Activated T-cell treated with anti-CD3 and anti-CD28 coated beads, Interleukin-2, amount 50 U/mL, for 72 hours (primary cell): ENCODE measurements at regions not wholly inside any gene's neighbourhood (a gene's known extent, or its start where the extent isn't known, plus 50 kb on each side); places are given as distances from the start of the nearest gene placed in this dataset.

Experiments
- ATAC-seq, 2 donors: fragments of 150-1000 bp; cut with Tn5 transposase; replicated peaks in 1 of 2; 2 replicates each; pipeline ENCODE4 v1.10.0; 2021; ENCODE audit warnings: moderate library complexity in 2 of 2, mild to moderate bottlenecking in 1 of 2
- DNase-seq, 2 donors: peaks; one replicate each; pipeline ENCODE4 v3.0.0; 2021 to 2022; ENCODE audit warnings: mixed read lengths in 1 of 2
- H3K27ac Mint-ChIP-seq: one replicate; pipeline ENCODE4 v1.8.0; 2022; ENCODE audit warnings: mild to moderate bottlenecking, moderate library complexity, mixed read lengths
- H3K27me3 Mint-ChIP-seq: one replicate; pipeline ENCODE4 v1.8.0; 2022; ENCODE audit warnings: low read depth, mixed read lengths
- H3K36me3 Mint-ChIP-seq, 2 donors: one replicate each; pipeline ENCODE4 v1.8.0; 2022; ENCODE audit warnings: mixed read lengths in 2 of 2, mild to moderate bottlenecking in 1 of 2; ENCODE audit not compliant: insufficient read depth in 2 of 2
- H3K4me1 Mint-ChIP-seq: one replicate; pipeline ENCODE4 v1.8.0; 2022; ENCODE audit warnings: low read depth, mixed read lengths
- H3K4me3 Mint-ChIP-seq, 2 donors: one replicate each; pipeline ENCODE4 v1.8.0; 2022; ENCODE audit warnings: mild to moderate bottlenecking in 2 of 2, mixed read lengths in 2 of 2, moderate library complexity in 2 of 2
- H3K9me3 Mint-ChIP-seq, 2 donors: one replicate each; pipeline ENCODE4 v1.8.0; 2022; ENCODE audit warnings: mixed read lengths in 2 of 2

DNA sequence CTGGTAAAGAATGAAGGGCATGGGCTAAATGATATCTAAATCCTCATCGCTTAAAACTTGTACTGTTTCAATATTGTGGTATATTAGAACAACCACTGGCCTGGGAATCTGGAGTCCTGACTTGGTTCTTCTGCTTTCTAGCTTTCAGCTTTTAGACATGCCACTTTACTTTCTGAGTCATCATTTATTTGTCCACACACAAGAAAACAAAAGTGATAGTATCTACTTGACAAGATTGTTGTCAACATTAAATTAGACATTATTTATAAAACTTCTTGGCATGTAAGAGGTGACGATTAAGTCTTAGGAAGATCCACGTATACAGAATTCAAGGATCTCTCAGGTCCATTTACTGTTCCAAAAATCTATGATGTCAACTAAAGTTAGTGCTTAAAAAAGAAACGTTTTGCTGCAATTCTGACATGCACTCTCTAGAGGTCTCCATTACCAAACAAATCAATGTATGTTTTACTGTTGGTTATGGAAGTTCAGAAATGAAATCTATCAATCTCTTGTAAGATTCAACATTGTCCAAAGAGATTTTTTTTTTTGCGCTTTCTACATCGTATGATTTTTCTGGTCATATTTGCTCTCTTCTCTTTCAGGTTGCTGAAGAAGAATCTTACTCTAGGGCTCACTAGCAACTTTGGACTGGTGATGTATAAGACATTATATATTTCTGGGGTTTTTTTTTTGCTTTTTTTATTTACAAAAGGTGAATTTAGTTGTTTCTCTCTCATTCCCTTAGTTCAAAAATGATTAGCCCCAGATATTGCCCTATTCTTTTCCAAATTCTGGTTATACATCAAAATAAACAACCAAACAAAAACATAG lies 53.6 kb upstream of the DYNC1I1 start:
- ATAC-seq = no peak
- H3K36me3 Mint-ChIP-seq = no peaks in the 10 kb centered on the region
- no peaks in the 10 kb centered on the region for H3K27me3 Mint-ChIP-seq
- H3K27ac Mint-ChIP-seq = no peak overlapping the region
- no peak for DNase-seq
- H3K4me3 Mint-ChIP-seq = no peak overlapping the region
- no peaks in the 10 kb centered on the region for H3K4me1 Mint-ChIP-seq
- H3K9me3 Mint-ChIP-seq = no peaks in the 10 kb centered on the region

DNA sequence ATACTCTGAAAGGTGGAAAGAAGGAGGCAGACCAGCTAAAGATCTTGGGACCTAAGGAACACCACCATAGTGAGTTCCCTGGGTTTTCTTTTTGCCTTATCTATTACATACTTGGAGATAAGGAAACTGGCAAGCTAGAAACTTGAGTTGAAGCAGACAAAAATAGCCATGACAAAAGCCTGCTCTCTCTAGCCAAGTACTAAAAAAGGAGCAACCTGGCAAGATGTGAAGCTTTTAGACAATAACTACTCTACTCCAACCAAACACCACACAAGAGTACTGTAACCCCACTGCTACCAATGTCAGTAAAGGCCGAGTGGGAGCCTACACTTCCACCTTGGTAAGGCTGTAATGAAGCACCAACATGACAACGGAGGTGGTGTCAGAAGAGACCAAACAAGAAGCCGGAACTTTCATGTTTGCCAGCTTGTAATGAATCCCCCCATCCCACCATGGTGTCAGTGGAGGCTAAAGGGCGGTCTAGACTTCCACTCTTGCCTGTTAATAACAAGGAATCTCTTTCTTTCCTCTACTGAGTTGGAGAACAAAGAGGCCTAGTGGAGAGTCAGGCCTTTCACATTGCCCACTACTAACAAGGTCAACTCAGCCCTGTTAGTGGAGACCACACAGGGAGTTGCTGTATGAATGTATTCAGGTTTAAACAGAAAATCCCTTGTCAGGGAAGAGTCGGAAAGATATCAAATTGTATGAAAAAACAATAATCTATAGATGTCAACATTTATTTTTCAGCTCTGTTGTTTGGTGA lies 55.8 kb upstream of the DYNC1I1 start:
- Mint-ChIP-seq H3K4me1 (no peaks in the 10 kb centered on the region), H3K36me3 (no peaks in the 10 kb centered on the region), H3K27ac (no peak overlapping the region), H3K4me3 (no peak overlapping the region), H3K9me3 (peaks cover 0 to 2% of the 10 kb centered on the region in 2 donors), H3K27me3 (no peaks in the 10 kb centered on the region)
- ATAC-seq = no peak
- no peak for DNase-seq

DNA sequence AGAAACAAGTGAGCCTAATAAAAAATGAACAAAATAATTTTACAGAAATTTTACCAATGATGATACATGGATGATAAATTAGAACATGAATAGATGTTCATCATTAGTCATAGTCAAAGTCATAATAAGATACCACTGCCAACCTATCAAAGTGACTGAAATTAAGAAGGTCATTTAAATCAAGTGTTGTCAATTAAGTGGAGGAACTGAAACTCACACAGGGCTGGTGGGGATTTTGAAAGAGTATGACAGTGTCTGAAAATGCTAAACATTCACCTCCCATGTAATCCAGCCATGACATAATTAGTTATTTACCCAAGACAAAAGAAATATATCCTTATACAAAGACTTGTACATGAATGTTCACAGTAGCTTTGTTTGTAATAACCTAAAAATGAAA lies 57.1 kb upstream of the DYNC1I1 start:
- ATAC-seq (no peak), DNase-seq (no peak)
- Mint-ChIP-seq H3K4me1 (no peaks in the 10 kb centered on the region), H3K27ac (no peak overlapping the region), H3K4me3 (no peak overlapping the region), H3K36me3 (peaks cover 0 to 1% of the 10 kb centered on the region in 2 donors), H3K9me3 (peaks cover 0 to 2% of the 10 kb centered on the region in 2 donors), H3K27me3 (no peaks in the 10 kb centered on the region)

DNA sequence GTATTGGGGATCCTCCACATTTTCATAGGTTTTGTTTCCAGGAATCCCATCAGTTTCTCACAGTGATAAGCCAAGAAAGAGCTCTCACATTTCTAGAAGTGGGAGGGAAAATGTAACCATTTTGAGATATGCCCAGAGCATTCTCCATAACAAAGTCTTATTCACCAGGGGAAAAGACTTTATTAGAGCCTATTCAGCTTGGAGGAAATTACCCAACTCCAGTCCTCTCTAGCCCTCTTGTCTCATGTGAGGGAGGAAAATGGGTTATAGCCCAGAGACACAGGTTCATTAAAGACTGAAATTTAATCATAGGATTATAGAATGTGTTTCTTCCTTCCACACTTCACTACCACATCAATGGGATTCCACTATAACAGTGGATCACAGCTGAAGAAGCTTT lies 61.6 kb upstream of the DYNC1I1 start:
- Mint-ChIP-seq H3K27ac (no peak overlapping the region), H3K4me3 (no peak overlapping the region), H3K4me1 (no peaks in the 10 kb centered on the region), H3K9me3 (peaks cover 3 to 12% of the 10 kb centered on the region in 2 donors), H3K27me3 (peaks cover 5% of the 10 kb centered on the region), H3K36me3 (peaks cover 0 to 1% of the 10 kb centered on the region in 2 donors)
- no peak for DNase-seq
- ATAC-seq = no peak

DNA sequence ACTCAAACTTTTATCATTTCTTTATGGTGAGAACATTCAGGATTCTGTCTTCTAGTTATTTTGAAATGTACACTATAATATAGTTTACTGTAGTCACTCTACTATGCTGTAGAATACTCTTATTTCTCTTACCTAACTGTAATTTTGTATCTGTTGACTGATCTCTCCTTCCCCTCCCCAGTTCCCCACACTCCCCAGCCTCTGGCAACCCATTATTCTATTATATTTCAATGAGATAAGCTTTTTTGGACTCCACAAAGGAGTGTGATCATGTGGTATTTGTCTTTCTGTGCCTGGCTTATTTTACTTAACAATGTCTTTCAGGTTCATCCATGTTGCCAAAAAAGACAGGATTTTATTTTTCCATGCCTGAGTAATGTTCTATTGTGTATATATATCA lies 71.4 kb upstream of the DYNC1I1 start:
- no peak for DNase-seq
- H3K9me3 Mint-ChIP-seq = peaks cover 2% of the 10 kb centered on the region in 2 donors
- H3K4me1 Mint-ChIP-seq = no peaks in the 10 kb centered on the region
- H3K4me3 Mint-ChIP-seq = no peak overlapping the region
- no peak overlapping the region for H3K27ac Mint-ChIP-seq
- no peak for ATAC-seq
- no peaks in the 10 kb centered on the region for H3K27me3 Mint-ChIP-seq
- H3K36me3 Mint-ChIP-seq = peaks cover 0 to 2% of the 10 kb centered on the region in 2 donors

DNA sequence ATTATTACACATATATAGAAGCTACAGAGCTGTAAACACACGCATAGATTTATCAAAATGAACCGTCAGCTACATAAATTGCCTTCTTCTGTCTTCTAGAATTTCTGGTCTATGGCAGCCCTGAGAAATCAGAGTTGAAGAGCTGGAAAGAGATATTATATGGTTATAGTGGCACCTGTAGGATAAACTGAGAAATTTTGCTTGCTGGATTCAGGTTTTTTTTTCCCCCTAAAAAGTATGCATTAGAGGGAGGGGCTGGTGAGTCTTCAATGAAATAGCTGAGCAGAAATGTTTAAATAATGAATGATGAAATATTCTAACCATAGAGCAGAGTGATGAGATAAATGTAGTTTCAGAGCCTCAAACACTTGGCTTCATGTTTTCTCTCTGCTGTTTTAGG lies 78.0 kb upstream of the DYNC1I1 start:
- H3K27me3 Mint-ChIP-seq = peaks cover 5% of the 10 kb centered on the region
- DNase-seq (no peak), ATAC-seq (no peak)

DNA sequence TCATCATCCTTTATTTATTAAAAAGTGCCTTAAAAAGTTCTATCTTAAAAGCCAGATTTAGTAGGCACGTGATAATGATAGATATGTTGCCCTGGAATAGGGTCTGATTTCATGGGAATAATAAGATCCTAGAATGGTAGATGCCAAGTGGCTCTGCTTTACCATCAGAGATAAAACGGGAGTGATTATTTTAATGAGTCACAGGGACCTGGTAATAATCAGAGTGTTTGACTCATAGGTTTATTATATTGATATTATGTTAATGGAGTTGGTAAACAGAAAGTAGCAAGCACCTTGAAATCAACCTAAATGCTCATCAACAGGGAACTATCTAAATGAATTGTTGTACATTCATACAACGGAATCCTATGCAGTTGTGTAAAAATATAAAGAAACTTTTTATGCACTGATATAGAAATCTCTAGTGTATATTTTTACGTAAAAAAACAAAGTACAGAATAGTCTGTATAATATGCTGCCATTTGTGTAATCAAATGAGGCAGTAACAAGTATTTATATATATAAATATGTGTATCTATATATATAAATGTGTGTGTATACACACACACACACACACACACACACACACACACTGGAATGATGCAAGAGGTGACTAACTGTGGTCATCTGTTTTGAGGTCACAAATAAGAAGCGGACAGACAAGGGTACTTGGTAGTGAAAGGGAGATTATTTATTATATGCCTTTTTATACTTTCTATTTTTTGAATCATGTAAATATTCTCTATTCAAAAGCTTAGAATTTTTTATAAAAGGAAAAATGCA lies 78.6 kb upstream of the DYNC1I1 start:
- Mint-ChIP-seq H3K4me3 (no peak overlapping the region), H3K36me3 (no peaks in the 10 kb centered on the region), H3K9me3 (no peaks in the 10 kb centered on the region), H3K27ac (no peak overlapping the region), H3K27me3 (peaks cover 10% of the 10 kb centered on the region), H3K4me1 (no peaks in the 10 kb centered on the region)
- no peak for DNase-seq
- no peak for ATAC-seq

More for the DNA sequence above, 78.0 kb upstream of the DYNC1I1 start:
- H3K4me3 Mint-ChIP-seq = no peak overlapping the region
- H3K27ac Mint-ChIP-seq = no peak overlapping the region
- H3K9me3 Mint-ChIP-seq = no peaks in the 10 kb centered on the region
- no peaks in the 10 kb centered on the region for H3K36me3 Mint-ChIP-seq
- H3K4me1 Mint-ChIP-seq = no peaks in the 10 kb centered on the region

DNA sequence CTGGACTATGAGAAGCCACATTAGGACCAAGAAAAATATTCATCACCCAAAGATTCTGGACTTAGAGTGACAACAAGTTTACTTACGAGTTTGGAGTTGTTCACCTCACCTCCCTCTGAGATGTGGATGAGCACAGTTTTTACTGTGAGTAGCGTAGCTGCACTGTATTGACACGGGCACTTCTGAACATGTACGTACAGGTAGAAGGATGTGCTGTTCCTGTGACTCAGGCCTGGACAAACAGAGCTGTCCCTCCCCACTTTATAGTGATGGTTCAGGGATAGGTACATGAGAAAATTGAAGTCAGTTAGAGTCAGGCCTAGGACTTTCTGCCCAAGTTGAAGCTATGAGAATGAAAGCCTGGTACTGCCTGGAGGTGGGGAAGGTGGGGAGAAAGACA lies 80.9 kb upstream of the DYNC1I1 start:
- Mint-ChIP-seq H3K27ac (no peak overlapping the region), H3K36me3 (no peaks in the 10 kb centered on the region), H3K4me1 (no peaks in the 10 kb centered on the region), H3K4me3 (no peak overlapping the region), H3K9me3 (no peaks in the 10 kb centered on the region), H3K27me3 (peaks cover 10% of the 10 kb centered on the region)
- ATAC-seq (no peak), DNase-seq (no peak)

DNA sequence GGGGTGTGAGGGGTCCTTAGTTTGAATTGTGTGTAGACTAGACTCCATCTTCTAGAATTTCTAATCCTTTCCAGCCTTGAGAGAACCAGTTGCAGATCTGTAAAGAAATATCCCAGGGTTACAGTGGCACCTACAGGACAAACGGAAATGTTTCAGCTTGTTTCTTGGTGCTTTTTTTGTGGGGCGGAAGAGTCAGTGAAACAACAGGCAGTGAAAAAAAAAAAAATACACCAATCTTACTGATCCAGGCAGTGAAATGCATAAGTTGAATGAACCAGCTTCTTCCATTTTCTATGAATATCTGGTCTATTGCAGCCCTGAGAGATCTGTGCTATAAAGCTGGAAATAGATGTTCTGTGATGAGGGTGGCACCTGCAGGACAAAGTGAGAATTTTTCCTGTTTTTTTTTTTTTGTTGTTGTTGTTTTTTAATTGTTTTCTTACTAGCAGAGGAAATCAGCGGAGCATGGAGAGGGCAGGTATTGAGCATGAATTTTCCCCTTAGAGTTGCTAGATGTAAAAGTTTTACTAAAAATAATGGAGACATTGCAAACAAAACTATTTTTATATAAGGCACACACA lies 81.9 kb upstream of the DYNC1I1 start:
- peaks cover 10% of the 10 kb centered on the region for H3K27me3 Mint-ChIP-seq

DNA sequence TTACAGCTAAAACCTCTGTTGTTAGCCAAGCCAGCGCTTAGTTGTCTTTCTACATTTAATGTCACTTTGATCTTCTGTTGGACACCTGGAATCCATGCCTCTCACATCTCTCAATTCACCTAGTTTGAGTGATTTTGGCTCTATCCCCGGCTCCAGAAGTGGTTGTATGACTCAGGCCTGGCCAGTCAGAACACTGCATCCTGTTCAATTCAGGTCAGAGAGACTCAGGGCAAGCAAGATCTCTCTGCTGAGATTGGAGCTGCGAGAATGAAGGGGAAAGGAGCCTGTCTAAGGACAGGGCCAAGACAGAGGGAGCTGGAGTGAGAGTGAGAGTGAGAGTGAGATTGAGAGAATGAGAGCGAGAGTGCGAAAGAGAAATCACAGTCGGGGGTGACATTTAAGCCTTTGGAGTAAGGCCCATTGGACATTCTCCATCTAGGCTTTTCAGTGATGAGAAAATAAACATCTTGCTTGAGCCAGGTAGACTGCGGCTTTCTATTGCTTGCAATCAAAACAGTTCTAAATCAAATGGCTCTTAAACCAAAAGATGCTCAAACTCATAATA lies 83.3 kb upstream of the DYNC1I1 start:
- ATAC-seq (no peak), DNase-seq (no peak)
- no peak overlapping the region for H3K27ac Mint-ChIP-seq
- no peaks in the 10 kb centered on the region for H3K36me3 Mint-ChIP-seq
- no peaks in the 10 kb centered on the region for H3K4me1 Mint-ChIP-seq
- H3K4me3 Mint-ChIP-seq = no peak overlapping the region
- peaks cover 10% of the 10 kb centered on the region for H3K27me3 Mint-ChIP-seq
- no peaks in the 10 kb centered on the region for H3K9me3 Mint-ChIP-seq

More for the DNA sequence above, 81.9 kb upstream of the DYNC1I1 start:
- H3K4me3 Mint-ChIP-seq = no peak overlapping the region
- H3K4me1 Mint-ChIP-seq = no peaks in the 10 kb centered on the region
- H3K36me3 Mint-ChIP-seq = no peaks in the 10 kb centered on the region
- DNase-seq (no peak), ATAC-seq (peak; percentile 32 to 61)
- H3K9me3 Mint-ChIP-seq = no peaks in the 10 kb centered on the region
- H3K27ac Mint-ChIP-seq = no peak overlapping the region

DNA sequence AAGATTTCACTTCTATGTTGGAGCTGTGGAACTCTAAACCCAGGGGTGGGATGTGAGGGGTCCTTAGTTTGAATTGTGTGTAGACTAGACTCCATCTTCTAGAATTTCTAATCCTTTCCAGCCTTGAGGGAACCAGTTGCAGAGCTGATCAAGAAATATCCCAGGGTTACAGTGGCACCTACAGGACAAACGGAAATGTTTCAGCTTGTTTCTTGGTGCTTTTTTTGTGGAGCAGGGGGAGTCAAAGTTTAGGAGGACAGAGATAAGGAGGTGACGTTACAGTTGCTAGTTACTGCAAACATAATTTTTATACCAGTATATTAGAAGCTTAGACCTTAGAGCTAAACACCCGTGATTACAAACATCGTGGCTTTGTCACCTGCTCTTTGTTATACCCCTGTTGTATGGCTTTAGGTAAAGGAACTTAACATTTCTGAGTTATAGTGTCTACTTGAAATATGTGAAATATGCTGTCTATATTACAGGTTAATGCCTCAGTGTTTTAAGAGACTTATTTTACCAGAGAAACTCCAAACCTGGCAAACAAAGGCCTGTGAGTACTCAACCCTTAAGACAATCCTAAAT lies 84.5 kb upstream of the DYNC1I1 start:
- Mint-ChIP-seq H3K27me3 (peaks cover 5% of the 10 kb centered on the region), H3K36me3 (no peaks in the 10 kb centered on the region), H3K27ac (no peak overlapping the region), H3K4me3 (no peak overlapping the region), H3K9me3 (no peaks in the 10 kb centered on the region), H3K4me1 (no peaks in the 10 kb centered on the region)
- ATAC-seq = no peak
- DNase-seq = no peak

DNA sequence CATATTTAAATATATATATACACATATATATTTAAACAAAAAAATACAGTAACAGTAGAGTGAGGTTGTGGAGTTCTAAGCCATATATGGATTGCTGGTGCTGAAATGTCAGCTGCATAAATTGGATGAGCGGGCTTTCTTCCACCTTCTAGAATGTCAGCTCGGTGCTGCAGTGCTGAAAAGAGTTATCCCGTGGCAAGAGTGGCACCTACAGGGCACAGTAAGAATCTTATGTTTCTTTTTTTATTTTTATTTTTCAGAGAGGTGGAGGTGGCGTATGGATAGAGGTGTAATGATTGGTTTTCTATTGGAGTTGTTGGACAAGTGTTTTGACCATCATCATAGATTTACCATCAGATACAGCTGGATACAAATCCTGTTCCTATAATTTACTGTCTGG lies 86.2 kb upstream of the DYNC1I1 start:
- Mint-ChIP-seq H3K36me3 (no peaks in the 10 kb centered on the region), H3K27ac (no peak overlapping the region), H3K9me3 (peaks cover 0 to under 1% of the 10 kb centered on the region in 2 donors), H3K27me3 (peaks cover 12% of the 10 kb centered on the region), H3K4me1 (no peaks in the 10 kb centered on the region), H3K4me3 (no peak overlapping the region)
- ATAC-seq (no peak), DNase-seq (peak in 1 of 2 donors; percentile 8)
